Spleen (tissue), 11 donors: ENCODE measurements at regions not wholly inside any gene's neighbourhood (a gene's known extent, or its start where the extent isn't known, plus 50 kb on each side); places are given as distances from the start of the nearest gene placed in this dataset.

Experiments
- DNase-seq: peaks from one replicate; pipeline ENCODE4 v3.0.0-alpha.2; 2020
- H3K27ac ChIP-seq, 8 donors: fragments of 200-600 bp; sonication (generic) in 7 of 8; 1 replicate in 4 of 8; 2 replicates in 4 of 8; pipeline versions ENCODE4 v1.5.0 to v1.8.0; 2016 to 2021; ENCODE audit warnings: inconsistent platforms in 4 of 8, mild to moderate bottlenecking in 4 of 8, moderate library complexity in 1 of 8
- H3K27me3 ChIP-seq, 7 donors: fragments of 200-600 bp; sonication (generic) in 6 of 7; replicated peaks in 1 of 7; 1 replicate in 4 of 7; 2 replicates in 3 of 7; pipeline versions ENCODE4 v1.5.0 to v1.8.0; 2016 to 2021; ENCODE audit warnings: inconsistent platforms in 3 of 7, mild to moderate bottlenecking in 1 of 7
- H3K36me3 ChIP-seq, 6 donors: fragments of 200-600 bp; sonication (generic) in 5 of 6; 1 replicate in 4 of 6; 2 replicates in 2 of 6; pipeline versions ENCODE4 v1.5.0 to v1.8.0; 2016 to 2021; ENCODE audit warnings: inconsistent platforms in 2 of 6
- H3K4me1 ChIP-seq, 6 donors: fragments of 200-600 bp; sonication (generic) in 5 of 6; 1 replicate in 3 of 6; 2 replicates in 3 of 6; pipeline versions ENCODE4 v1.5.0 to v1.8.0; 2016 to 2021; ENCODE audit warnings: inconsistent platforms in 3 of 6
- H3K4me3 ChIP-seq, 8 donors: fragments of 200-600 bp; sonication (generic) in 7 of 8; 1 replicate in 4 of 8; 2 replicates in 4 of 8; pipeline versions ENCODE4 v1.5.0 to v1.8.0; 2016 to 2021; ENCODE audit warnings: inconsistent platforms in 4 of 8, mild to moderate bottlenecking in 4 of 8, moderate library complexity in 2 of 8
- H3K9me3 ChIP-seq, 8 donors: fragments of 200-600 bp; sonication (generic) in 7 of 8; 1 replicate in 4 of 8; 2 replicates in 4 of 8; pipeline versions ENCODE4 v1.5.0 to v1.8.0; 2016 to 2021; ENCODE audit warnings: inconsistent platforms in 4 of 8
- CTCF ChIP-seq, 11 experiments: fragments of 200-600 bp in 7 of 11; fragments of 450-650 bp in 4 of 11; sonication (generic) in 4 of 11; IDR thresholded peaks in 8 of 11; conservative IDR thresholded peaks in 3 of 11; 1 replicate in 7 of 11; 2 replicates in 4 of 11; pipeline versions ENCODE4 v1.4.0 to v1.8.0; 2016 to 2021; ENCODE audit warnings: antibody characterized with exemption in 11 of 11, inconsistent platforms in 4 of 11, mild to moderate bottlenecking in 1 of 11
- POLR2A ChIP-seq, 3 donors: fragments of 450-650 bp; IDR thresholded peaks; one replicate each; pipeline ENCODE4 v1.5.1; 2017; ENCODE audit warnings: antibody characterized with exemption in 3 of 3, mild to moderate bottlenecking in 1 of 3
- POLR2AphosphoS5 ChIP-seq, 3 donors: sonication (generic); formaldehyde crosslinking; IDR thresholded peaks; one replicate each; pipeline ENCODE4 v1.5.1; 2017; ENCODE audit warnings: antibody characterized with exemption in 3 of 3
- WGBS, 5 donors: extraction: QIAGEN DNeasy Blood & Tissue Kit in 3 of 5; methylation state at CpG; one replicate each; pipeline versions ENCODE4 v1.1.5 to v1.1.7; 2013 to 2018; 5-methylcytosine and 5-hydroxymethylcytosine counted together
- intact Hi-C: fragments of 100-400 bp; cut with DNase I; formaldehyde crosslinking; loops from one replicate; pipeline ENCODE4 v1.15.0; 2023; ENCODE audit warnings: low total_unique reads
- donor health status: healthy with polysubstance abuse.
- donor health status: DM: no; HTN: no; CAD: no; lungs with moderate emphysema.
- donor health status: DM: no; HTN: no; CAD: no.
- donor health status: Bipolar disorder and iron deficiency.
- donor health status: healthy.
- donor health status: DM: no; HTN: no; CAD: no.
- donor health status: DM: yes; HTN: yes; CAD: no.

GRCh38 chr15:96497951-96498350 lies 167.5 kb downstream of the NR2F2 start:
- H3K27me3 ChIP-seq = no peaks in the 10 kb centered on the region
- WGBS, 5 donors = 73 to 89% (median 84%) methylated on average over 7 of the region's 7 CpGs

GRCh38 chr15:96500508-96500907 lies 170.0 kb downstream of the NR2F2 start:
- Histone ChIP-seq H3K27me3 (no peaks in the 10 kb centered on the region), H3K4me1 (no peaks in the 10 kb centered on the region), H3K36me3 (no peaks in the 10 kb centered on the region), H3K9me3 (no peaks in the 10 kb centered on the region), H3K27ac (no peak overlapping the region), H3K4me3 (no peak overlapping the region)
- WGBS, 5 donors = 41 to 72% (median 50%) methylated on average over 5 of the region's 5 CpGs
- no peak for TF ChIP-seq POLR2A (IDR thresholded peaks at IDR 0.05)
- no peak for TF ChIP-seq POLR2AphosphoS5 (IDR thresholded peaks at IDR 0.05)
- TF ChIP-seq CTCF (IDR thresholded peaks at IDR 0.05 in 8 of 11, conservative IDR thresholded peaks at IDR 0.05 in 3 of 11) = no peak
- intact Hi-C loops = no loop called here
- DNase-seq = no peak

More at GRCh38 chr15:96497951-96498350, 167.5 kb downstream of the NR2F2 start:
- Histone ChIP-seq H3K27ac (no peak overlapping the region), H3K4me1 (no peaks in the 10 kb centered on the region), H3K36me3 (no peaks in the 10 kb centered on the region), H3K4me3 (no peak overlapping the region), H3K9me3 (no peaks in the 10 kb centered on the region)
- intact Hi-C loops = no loop called here
- DNase-seq = no peak
- TF ChIP-seq POLR2AphosphoS5 (IDR thresholded peaks at IDR 0.05) = no peak
- TF ChIP-seq CTCF (IDR thresholded peaks at IDR 0.05 in 8 of 11, conservative IDR thresholded peaks at IDR 0.05 in 3 of 11) = no peak
- TF ChIP-seq POLR2A (IDR thresholded peaks at IDR 0.05) = no peak

- H3K36me3 ChIP-seq = no peaks in the 10 kb centered on the region
- no peak overlapping the region for H3K4me3 ChIP-seq
- H3K27ac ChIP-seq = no peak overlapping the region
- 70 to 85% (median 83%) methylated on average over 1 of the region's 1 CpG for WGBS, 5 donors
- H3K27me3 ChIP-seq = no peaks in the 10 kb centered on the region
- DNase-seq = no peak
- intact Hi-C loops = no loop called here
- H3K9me3 ChIP-seq = no peaks in the 10 kb centered on the region
- TF ChIP-seq CTCF (IDR thresholded peaks at IDR 0.05 in 8 of 11, conservative IDR thresholded peaks at IDR 0.05 in 3 of 11) (no peak), POLR2AphosphoS5 (IDR thresholded peaks at IDR 0.05) (no peak), POLR2A (IDR thresholded peaks at IDR 0.05) (no peak)
- H3K4me1 ChIP-seq = no peaks in the 10 kb centered on the region
Measured at GRCh38 chr15:96501362-96501761, 170.9 kb downstream of the NR2F2 start.

DNA sequence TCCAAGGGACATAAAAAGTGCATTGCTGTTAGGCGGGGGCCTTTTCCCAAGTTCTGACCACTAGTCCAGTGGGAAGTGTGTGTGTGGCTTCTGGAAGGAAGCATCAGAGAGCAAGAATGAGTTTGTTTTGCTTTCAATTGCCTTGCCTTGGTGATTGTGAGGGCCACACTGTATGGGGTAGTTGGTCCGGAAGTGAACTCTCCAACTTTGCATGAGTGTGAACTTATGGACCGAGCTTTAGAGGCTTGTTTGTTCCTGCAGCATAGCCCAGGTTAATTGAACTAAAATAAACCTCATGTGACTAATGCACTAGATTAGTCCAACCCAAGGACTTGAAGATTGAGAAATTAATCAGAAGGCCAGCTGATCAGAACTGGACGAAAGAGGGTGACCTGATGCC lies 171.7 kb downstream of the NR2F2 start:
- 78 to 91% (median 83%) methylated on average over 4 of the region's 4 CpGs for WGBS, 5 donors
- Histone ChIP-seq H3K4me1 (no peaks in the 10 kb centered on the region), H3K27me3 (no peaks in the 10 kb centered on the region), H3K9me3 (no peaks in the 10 kb centered on the region), H3K27ac (no peak overlapping the region), H3K36me3 (no peaks in the 10 kb centered on the region), H3K4me3 (no peak overlapping the region)
- intact Hi-C loops = no loop called here
- TF ChIP-seq CTCF (IDR thresholded peaks at IDR 0.05 in 8 of 11, conservative IDR thresholded peaks at IDR 0.05 in 3 of 11) (no peak), POLR2A (IDR thresholded peaks at IDR 0.05) (no peak), POLR2AphosphoS5 (IDR thresholded peaks at IDR 0.05) (no peak)
- DNase-seq = no peak
